Adrenal gland (tissue), 9 donors: ENCODE measurements at regions not wholly inside any gene's neighbourhood (a gene's known extent, or its start where the extent isn't known, plus 50 kb on each side); places are given as distances from the start of the nearest gene placed in this dataset.
A peak's percentile ranks its signal among the peaks of the same experiment; 100 is the strongest.

Experiments
- DNase-seq, 7 donors: peaks; one replicate each; pipeline ENCODE4 v3.0.0-alpha.2; 2019 to 2020
- H3K27ac ChIP-seq, 5 donors: fragments of 200-600 bp; sonication (generic) in 4 of 5; 1 replicate in 3 of 5; 2 replicates in 2 of 5; pipeline versions ENCODE4 v1.5.1 to v1.8.0; 2016 to 2020; ENCODE audit warnings: mild to moderate bottlenecking in 1 of 5
- H3K27me3 ChIP-seq: fragments of 200-600 bp; 2 replicates; pipeline ENCODE4 v1.8.0; 2021
- H3K36me3 ChIP-seq, 2 donors: fragments of 200-600 bp; replicated peaks in 1 of 2; 1 replicate in 1 of 2; 2 replicates in 1 of 2; pipeline versions ENCODE4 v1.5.1 to v1.8.0; 2018 to 2022
- H3K4me1 ChIP-seq, 2 donors: fragments of 200-600 bp; replicated peaks in 1 of 2; 1 replicate in 1 of 2; 2 replicates in 1 of 2; pipeline versions ENCODE4 v1.5.1 to v1.8.0; 2018 to 2021
- H3K4me3 ChIP-seq, 4 donors: fragments of 200-600 bp; sonication (generic) in 3 of 4; one replicate each; pipeline ENCODE4 v1.5.1; 2016 to 2018
- H3K9me3 ChIP-seq, 3 donors: fragments of 200-600 bp; sonication (generic) in 1 of 3; replicated peaks in 1 of 3; 1 replicate in 2 of 3; 2 replicates in 1 of 3; pipeline versions ENCODE4 v1.5.1 to v1.8.0; 2016 to 2021
- POLR2A ChIP-seq, 2 donors: fragments of 450-650 bp; IDR thresholded peaks; one replicate each; pipeline ENCODE4 v1.6.1; 2017; ENCODE audit warnings: antibody characterized with exemption in 2 of 2, mild to moderate bottlenecking in 2 of 2, moderate library complexity in 1 of 2
- WGBS, 4 donors: extraction: QIAGEN DNeasy Blood & Tissue Kit in 2 of 4; methylation state at CpG; one replicate each; pipeline versions ENCODE4 v1.1.5 to v1.1.7; 2013 to 2017; 5-methylcytosine and 5-hydroxymethylcytosine counted together
- intact Hi-C, 2 donors: fragments of 100-400 bp; cut with DNase I; formaldehyde crosslinking; loops; one replicate each; pipeline versions ENCODE4 v1.14.1 to v1.15.0; 2022 to 2023
- TF ChIP-seq, protein P1 (sequence below), 6 experiments: fragments of 450-650 bp in 4 of 6; fragments of 200-600 bp in 2 of 6; sonication (generic) in 1 of 6; IDR thresholded peaks; 1 replicate in 5 of 6; 2 replicates in 1 of 6; pipeline versions ENCODE4 v1.5.1 to v1.8.0; 2016 to 2021; ENCODE audit warnings: antibody characterized with exemption in 6 of 6, mild to moderate bottlenecking in 2 of 6, moderate library complexity in 1 of 6
- donor health status: healthy with polysubstance abuse.
- donor health status: Bipolar disorder and iron deficiency.
- donor health status: DM: yes; HTN: yes; CAD: no.
- donor health status: DM: no; HTN: no; CAD: no.
- donor health status: DM: no; HTN: no; CAD: no.

DNA sequence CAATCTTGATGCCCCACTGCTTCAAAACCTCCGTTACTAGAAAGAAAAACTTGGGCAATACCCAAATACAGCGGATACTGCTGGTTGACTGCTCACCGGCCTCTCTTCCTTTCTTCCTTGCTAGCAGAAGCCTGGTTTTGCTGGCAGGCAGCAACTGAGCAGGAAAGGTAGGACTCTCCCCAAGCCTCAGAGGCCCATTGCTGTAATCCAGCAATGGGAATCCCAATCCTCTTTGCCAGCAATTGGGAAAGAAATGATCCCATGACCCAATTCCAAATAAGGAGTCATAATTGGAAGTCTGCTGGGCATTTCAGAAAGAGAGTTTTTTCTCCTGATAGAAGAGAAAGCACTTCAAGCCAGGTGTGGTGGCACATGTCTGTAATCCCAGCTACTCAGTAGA lies 394.5 kb downstream of the BCOR start:
- Histone ChIP-seq H3K27ac (no peak overlapping the region), H3K9me3 (no peaks in the 10 kb centered on the region), H3K27me3 (peaks cover 11% of the 10 kb centered on the region), H3K36me3 (no peaks in the 10 kb centered on the region), H3K4me1 (no peaks in the 10 kb centered on the region), H3K4me3 (no peak overlapping the region)
- TF ChIP-seq, protein P1, sequence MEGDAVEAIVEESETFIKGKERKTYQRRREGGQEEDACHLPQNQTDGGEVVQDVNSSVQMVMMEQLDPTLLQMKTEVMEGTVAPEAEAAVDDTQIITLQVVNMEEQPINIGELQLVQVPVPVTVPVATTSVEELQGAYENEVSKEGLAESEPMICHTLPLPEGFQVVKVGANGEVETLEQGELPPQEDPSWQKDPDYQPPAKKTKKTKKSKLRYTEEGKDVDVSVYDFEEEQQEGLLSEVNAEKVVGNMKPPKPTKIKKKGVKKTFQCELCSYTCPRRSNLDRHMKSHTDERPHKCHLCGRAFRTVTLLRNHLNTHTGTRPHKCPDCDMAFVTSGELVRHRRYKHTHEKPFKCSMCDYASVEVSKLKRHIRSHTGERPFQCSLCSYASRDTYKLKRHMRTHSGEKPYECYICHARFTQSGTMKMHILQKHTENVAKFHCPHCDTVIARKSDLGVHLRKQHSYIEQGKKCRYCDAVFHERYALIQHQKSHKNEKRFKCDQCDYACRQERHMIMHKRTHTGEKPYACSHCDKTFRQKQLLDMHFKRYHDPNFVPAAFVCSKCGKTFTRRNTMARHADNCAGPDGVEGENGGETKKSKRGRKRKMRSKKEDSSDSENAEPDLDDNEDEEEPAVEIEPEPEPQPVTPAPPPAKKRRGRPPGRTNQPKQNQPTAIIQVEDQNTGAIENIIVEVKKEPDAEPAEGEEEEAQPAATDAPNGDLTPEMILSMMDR (IDR thresholded peaks at IDR 0.05): no peak
- 80 to 97% (median 86%) methylated on average over 3 of the region's 3 CpGs; no CpG with 5 or more reads in 1 of the 4 donors for WGBS, 4 donors
- intact Hi-C loops: no loop called here
- no peak for DNase-seq

GRCh38 chrX:39704590-39704989 lies 393.2 kb downstream of the BCOR start:
- Histone ChIP-seq H3K4me3 (no peak overlapping the region), H3K27ac (no peak overlapping the region), H3K9me3 (no peaks in the 10 kb centered on the region), H3K4me1 (no peaks in the 10 kb centered on the region), H3K36me3 (no peaks in the 10 kb centered on the region), H3K27me3 (peaks cover 11% of the 10 kb centered on the region)
- no peak for DNase-seq
- WGBS, 4 donors: 84 to 95% (median 92%) methylated on average over 5 of the region's 5 CpGs
- TF ChIP-seq POLR2A (IDR thresholded peaks at IDR 0.05): no peak
- TF ChIP-seq, protein P1 (IDR thresholded peaks at IDR 0.05): no peak
- intact Hi-C loops: no loop called here

GRCh38 chrX:39705290-39705689 lies 392.5 kb downstream of the BCOR start:
- no peaks in the 10 kb centered on the region for H3K4me1 ChIP-seq
- peaks cover 11% of the 10 kb centered on the region for H3K27me3 ChIP-seq
- no peaks in the 10 kb centered on the region for H3K9me3 ChIP-seq
- TF ChIP-seq POLR2A (IDR thresholded peaks at IDR 0.05): no peak
- TF ChIP-seq, protein P1 (IDR thresholded peaks at IDR 0.05): peak; percentile 36 to 63 (median 56)
- 8 to 17% (median 8%) methylated on average over 1 to 2 of the region's 2 CpGs for WGBS, 4 donors
- no peaks in the 10 kb centered on the region for H3K36me3 ChIP-seq
- no peak overlapping the region for H3K27ac ChIP-seq
- intact Hi-C loops: no loop called here
- peak; percentile 79 to 93 (median 88) for DNase-seq
- H3K4me3 ChIP-seq: no peak overlapping the region

DNA sequence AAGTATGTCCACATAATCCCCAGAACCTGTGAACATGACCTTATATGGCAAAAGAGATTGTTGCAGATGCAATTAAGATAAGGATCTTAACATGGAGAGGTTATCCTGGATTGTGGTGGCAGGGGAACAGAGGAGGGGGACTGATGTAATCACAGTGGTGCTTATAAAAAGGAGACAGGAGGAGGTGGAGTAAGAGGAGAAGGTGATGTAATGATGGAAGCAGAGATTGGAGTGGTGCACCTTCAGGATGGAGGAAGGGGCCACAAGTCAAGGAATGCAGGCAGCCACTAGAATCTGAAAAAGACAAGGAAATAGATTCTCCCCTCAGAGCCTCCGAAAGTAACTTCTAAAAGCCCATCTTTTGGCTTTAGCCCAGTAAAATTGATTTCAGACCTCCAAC lies 388.4 kb downstream of the BCOR start:
- H3K9me3 ChIP-seq: no peaks in the 10 kb centered on the region
- no peak for DNase-seq
- no peak overlapping the region for H3K4me3 ChIP-seq
- H3K27me3 ChIP-seq: peaks cover 11% of the 10 kb centered on the region
- WGBS, 4 donors: 88 to 100% (median 95%) methylated on average over 1 of the region's 1 CpG
- TF ChIP-seq, protein P1 (IDR thresholded peaks at IDR 0.05): no peak
- TF ChIP-seq POLR2A (IDR thresholded peaks at IDR 0.05): no peak
- intact Hi-C loops: no loop called here
- no peaks in the 10 kb centered on the region for H3K36me3 ChIP-seq
- H3K4me1 ChIP-seq: no peaks in the 10 kb centered on the region
- no peak overlapping the region for H3K27ac ChIP-seq
